Neuron (in vitro differentiated cells): ENCODE measurements at regions not wholly inside any gene's neighbourhood (a gene's known extent, or its start where the extent isn't known, plus 50 kb on each side); places are given as distances from the start of the nearest gene placed in this dataset.

ENCODE experiments used
- H2AFZ ChIP-seq: one replicate; pipeline ENCODE4 v1.6.1; 2013; ENCODE audit warnings: low read depth, mild to moderate bottlenecking, inconsistent platforms, low read length, moderate library complexity
- H3K27me3 ChIP-seq: one replicate; pipeline ENCODE4 v1.6.1; 2013; ENCODE audit warnings: low read length; ENCODE audit not compliant: insufficient read depth
- H3K36me3 ChIP-seq: one replicate; pipeline ENCODE4 v1.6.1; 2013; ENCODE audit warnings: low read length; ENCODE audit not compliant: insufficient read depth
- H3K4me1 ChIP-seq: one replicate; pipeline ENCODE4 v1.6.1; 2013; ENCODE audit warnings: low read length; ENCODE audit not compliant: insufficient read depth
- H3K4me3 ChIP-seq: 2 replicates; pipeline ENCODE4 v1.5.1; 2013; ENCODE audit warnings: mild to moderate bottlenecking, low read length, moderate library complexity
- H3K9me3 ChIP-seq: one replicate; pipeline ENCODE4 v1.6.1; 2013; ENCODE audit warnings: low read length

- H3K4me3 ChIP-seq = no peak overlapping the region
These were observed 264.8 kb upstream of the BRINP1 start for GRCh38 chr9:119634006-119634405.

GRCh38 chr9:119611565-119611964, 242.3 kb upstream of the BRINP1 start:
- no peaks in the 10 kb centered on the region for H3K9me3 ChIP-seq
- no peaks in the 10 kb centered on the region for H3K27me3 ChIP-seq
- no peaks in the 10 kb centered on the region for H3K36me3 ChIP-seq
- H2AFZ ChIP-seq = no peak overlapping the region
- no peak overlapping the region for H3K4me3 ChIP-seq
- H3K4me1 ChIP-seq = no peaks in the 10 kb centered on the region

More at GRCh38 chr9:119634006-119634405, 264.8 kb upstream of the BRINP1 start:
- H3K27me3 ChIP-seq = no peaks in the 10 kb centered on the region
- H3K36me3 ChIP-seq = no peaks in the 10 kb centered on the region
- no peak overlapping the region for H2AFZ ChIP-seq
- H3K9me3 ChIP-seq = no peaks in the 10 kb centered on the region
- no peaks in the 10 kb centered on the region for H3K4me1 ChIP-seq

- Histone ChIP-seq H2AFZ (no peak overlapping the region), H3K9me3 (no peaks in the 10 kb centered on the region), H3K4me1 (no peaks in the 10 kb centered on the region), H3K4me3 (no peak overlapping the region), H3K27me3 (no peaks in the 10 kb centered on the region), H3K36me3 (no peaks in the 10 kb centered on the region)
These were observed 240.2 kb upstream of the BRINP1 start for GRCh38 chr9:119609277-119609971.

- Histone ChIP-seq H2AFZ (no peak overlapping the region), H3K9me3 (no peaks in the 10 kb centered on the region), H3K4me3 (no peak overlapping the region), H3K4me1 (no peaks in the 10 kb centered on the region), H3K36me3 (no peaks in the 10 kb centered on the region), H3K27me3 (no peaks in the 10 kb centered on the region)
These were observed 232.4 kb upstream of the BRINP1 start for GRCh38 chr9:119601632-119602031.

- Histone ChIP-seq H2AFZ (no peak overlapping the region), H3K27me3 (no peaks in the 10 kb centered on the region), H3K36me3 (no peaks in the 10 kb centered on the region), H3K9me3 (no peaks in the 10 kb centered on the region), H3K4me1 (no peaks in the 10 kb centered on the region), H3K4me3 (no peak overlapping the region)
These were observed 228.3 kb upstream of the BRINP1 start for GRCh38 chr9:119597499-119597898.

GRCh38 chr9:119596703-119597102, 227.5 kb upstream of the BRINP1 start:
- H3K36me3 ChIP-seq = no peaks in the 10 kb centered on the region
- H2AFZ ChIP-seq = no peak overlapping the region
- no peaks in the 10 kb centered on the region for H3K4me1 ChIP-seq
- H3K4me3 ChIP-seq = no peak overlapping the region
- H3K27me3 ChIP-seq = no peaks in the 10 kb centered on the region
- H3K9me3 ChIP-seq = no peaks in the 10 kb centered on the region

- no peaks in the 10 kb centered on the region for H3K36me3 ChIP-seq
- no peaks in the 10 kb centered on the region for H3K4me1 ChIP-seq
- H3K4me3 ChIP-seq = no peak overlapping the region
- no peaks in the 10 kb centered on the region for H3K9me3 ChIP-seq
- no peaks in the 10 kb centered on the region for H3K27me3 ChIP-seq
- H2AFZ ChIP-seq = no peak overlapping the region
These were observed 219.9 kb upstream of the BRINP1 start for GRCh38 chr9:119588874-119589744.

- no peaks in the 10 kb centered on the region for H3K36me3 ChIP-seq
- no peak overlapping the region for H3K4me3 ChIP-seq
- no peaks in the 10 kb centered on the region for H3K27me3 ChIP-seq
- H2AFZ ChIP-seq = no peak overlapping the region
- H3K9me3 ChIP-seq = no peaks in the 10 kb centered on the region
- no peaks in the 10 kb centered on the region for H3K4me1 ChIP-seq
These were observed 208.6 kb upstream of the BRINP1 start for GRCh38 chr9:119577881-119578280.

- Histone ChIP-seq H3K9me3 (no peaks in the 10 kb centered on the region), H3K36me3 (no peaks in the 10 kb centered on the region), H3K27me3 (no peaks in the 10 kb centered on the region), H3K4me1 (no peaks in the 10 kb centered on the region), H2AFZ (no peak overlapping the region), H3K4me3 (no peak overlapping the region)
These were observed 190.8 kb upstream of the BRINP1 start for GRCh38 chr9:119559986-119560385.

GRCh38 chr9:119559056-119559455, 189.8 kb upstream of the BRINP1 start:
- Histone ChIP-seq H2AFZ (no peak overlapping the region), H3K36me3 (no peaks in the 10 kb centered on the region), H3K4me1 (no peaks in the 10 kb centered on the region), H3K27me3 (no peaks in the 10 kb centered on the region), H3K9me3 (no peaks in the 10 kb centered on the region), H3K4me3 (no peak overlapping the region)

- Histone ChIP-seq H3K9me3 (no peaks in the 10 kb centered on the region), H3K27me3 (no peaks in the 10 kb centered on the region), H2AFZ (no peak overlapping the region), H3K4me1 (no peaks in the 10 kb centered on the region), H3K4me3 (no peak overlapping the region), H3K36me3 (no peaks in the 10 kb centered on the region)
These were observed 187.1 kb upstream of the BRINP1 start for GRCh38 chr9:119556129-119556875.

GRCh38 chr9:119544492-119544891, 175.3 kb upstream of the BRINP1 start:
- no peaks in the 10 kb centered on the region for H3K27me3 ChIP-seq
- no peaks in the 10 kb centered on the region for H3K4me1 ChIP-seq
- no peak overlapping the region for H3K4me3 ChIP-seq
- no peak overlapping the region for H2AFZ ChIP-seq
- H3K36me3 ChIP-seq = no peaks in the 10 kb centered on the region
- H3K9me3 ChIP-seq = no peaks in the 10 kb centered on the region

- Histone ChIP-seq H2AFZ (no peak overlapping the region), H3K4me3 (no peak overlapping the region), H3K4me1 (no peaks in the 10 kb centered on the region), H3K9me3 (no peaks in the 10 kb centered on the region), H3K27me3 (no peaks in the 10 kb centered on the region), H3K36me3 (no peaks in the 10 kb centered on the region)
These were observed 167.9 kb upstream of the BRINP1 start for GRCh38 chr9:119537138-119537537.
